Brain microvascular endothelial cell (primary cell): ENCODE measurements at regions not wholly inside any gene's neighbourhood (a gene's known extent, or its start where the extent isn't known, plus 50 kb on each side); places are given as distances from the start of the nearest gene placed in this dataset.
"Not testable (repeated sequence)": the region's sequence is repeated elsewhere in the genome, so short reads cannot be mapped to it uniquely, and the experiment has no call there.

Experiments used
- DNase-seq: peaks from one replicate; pipeline ENCODE4 v3.0.0-alpha.2; 2020
- H3K27ac ChIP-seq: fragments of 250-450 bp; sonication (Bioruptor Pico); 2 replicates; pipeline ENCODE4 v1.5.1; 2020; ENCODE audit warnings: mild to moderate bottlenecking, moderate library complexity
- H3K27me3 ChIP-seq: fragments of 250-450 bp; sonication (Bioruptor Pico); replicated peaks from 2 replicates; pipeline ENCODE4 v1.5.1; 2020; ENCODE audit warnings: mild to moderate bottlenecking
- H3K36me3 ChIP-seq: fragments of 250-450 bp; sonication (Bioruptor Pico); replicated peaks from 2 replicates; pipeline ENCODE4 v1.5.1; 2020; ENCODE audit warnings: mild to moderate bottlenecking
- H3K4me3 ChIP-seq: 2 replicates; pipeline ENCODE4 v1.5.1; 2011; ENCODE audit warnings: low read depth, mild to moderate bottlenecking, control low read depth, low read length, moderate library complexity
- CTCF ChIP-seq: IDR thresholded peaks from 2 replicates; pipeline ENCODE4 v1.5.1; 2011; ENCODE audit warnings: low read depth, mild to moderate bottlenecking, moderate library complexity, low read length, control low read depth, inconsistent platforms; ENCODE audit errors: missing control alignments
- in situ Hi-C: cut with HindIII; loops from 2 replicates; pipeline ENCODE4 v1.10.0; 2017; ENCODE audit warnings: low sequenced_read_pairs, low pct_ligation_motif_present

GRCh38 chr7:12002428-12002827 lies 170.4 kb upstream of the THSD7A start:
- no peaks in the 10 kb centered on the region for H3K36me3 ChIP-seq
- no peak for TF ChIP-seq CTCF
- no peaks in the 10 kb centered on the region for H3K27me3 ChIP-seq
- in situ Hi-C loops, result no loop called here
- no peak overlapping the region for H3K27ac ChIP-seq
- DNase-seq, result no peak
- no peak overlapping the region for H3K4me3 ChIP-seq

GRCh38 chr7:12004581-12004980 lies 172.6 kb upstream of the THSD7A start:
- Histone ChIP-seq H3K4me3 (no peak overlapping the region), H3K27me3 (no peaks in the 10 kb centered on the region), H3K36me3 (no peaks in the 10 kb centered on the region), H3K27ac (no peak overlapping the region)
- TF ChIP-seq CTCF, result no peak
- in situ Hi-C loops, result no loop called here
- no peak for DNase-seq

DNA sequence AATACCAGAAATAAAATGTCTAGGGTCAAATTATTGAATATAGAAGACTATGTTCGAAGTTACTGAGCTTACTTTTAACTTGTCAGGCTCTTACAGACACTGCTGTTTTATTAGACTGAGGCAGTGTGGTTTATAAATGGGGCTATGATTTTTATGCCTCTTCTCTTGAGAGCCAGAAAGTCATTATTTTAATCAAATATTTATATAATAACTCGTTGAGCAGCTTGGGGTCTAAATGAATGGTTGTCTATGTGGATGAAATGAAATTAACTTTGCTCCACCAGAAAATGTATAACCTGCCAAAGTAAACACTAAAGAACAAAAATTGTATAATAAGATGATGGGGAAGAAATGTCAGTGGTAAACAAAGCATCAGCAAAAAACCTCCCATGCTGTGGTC lies 175.6 kb upstream of the THSD7A start:
- in situ Hi-C loops, result no loop called here
- Histone ChIP-seq H3K36me3 (no peaks in the 10 kb centered on the region), H3K27ac (no peak overlapping the region), H3K27me3 (no peaks in the 10 kb centered on the region), H3K4me3 (no peak overlapping the region)
- no peak for DNase-seq
- TF ChIP-seq CTCF, result no peak

DNA sequence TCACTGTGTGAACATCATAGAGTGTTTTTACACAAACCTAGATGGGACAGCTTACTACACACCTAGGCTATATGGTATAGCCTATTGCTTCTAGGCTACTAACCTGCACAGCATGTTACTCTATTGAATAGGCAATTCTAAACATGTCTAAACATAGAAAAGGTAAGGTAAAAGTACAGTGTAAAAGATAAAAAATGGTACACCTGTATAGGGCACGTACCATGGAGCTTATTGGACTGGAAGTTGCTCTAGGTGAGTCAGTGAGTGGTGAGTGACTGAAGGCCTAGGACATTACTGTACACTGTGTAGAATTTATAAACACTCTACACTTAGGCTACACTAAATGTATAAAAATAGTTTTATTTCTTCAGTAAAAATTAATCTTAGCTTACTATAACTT lies 182.0 kb upstream of the THSD7A start:
- Histone ChIP-seq H3K4me3 (no peak overlapping the region), H3K27me3 (no peaks in the 10 kb centered on the region), H3K27ac (no peak overlapping the region), H3K36me3 (no peaks in the 10 kb centered on the region)
- in situ Hi-C loops, result no loop called here
- no peak for TF ChIP-seq CTCF
- DNase-seq, result no peak

DNA sequence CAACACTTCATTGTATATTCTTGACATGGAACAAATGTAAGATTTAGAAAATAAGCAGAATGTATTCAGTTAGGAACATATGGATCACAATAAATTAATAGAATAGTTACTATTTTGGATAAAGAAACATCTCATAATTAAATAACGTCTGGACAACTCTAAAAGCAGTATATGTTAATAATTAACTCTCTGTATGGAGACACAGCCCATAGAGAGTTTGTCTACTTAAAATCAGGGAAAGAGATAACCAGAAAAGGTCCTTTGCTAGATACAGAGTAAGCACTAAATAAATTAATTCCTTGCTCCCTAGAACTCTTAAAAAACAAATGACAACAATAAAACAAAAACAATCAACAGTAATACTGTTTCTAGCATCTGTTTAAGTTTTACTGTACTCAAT lies 184.4 kb upstream of the THSD7A start:
- no peak overlapping the region for H3K27ac ChIP-seq
- no peak for DNase-seq
- TF ChIP-seq CTCF, result no peak
- H3K4me3 ChIP-seq, result no peak overlapping the region
- in situ Hi-C loops, result no loop called here
- H3K27me3 ChIP-seq, result no peaks in the 10 kb centered on the region
- no peaks in the 10 kb centered on the region for H3K36me3 ChIP-seq

DNA sequence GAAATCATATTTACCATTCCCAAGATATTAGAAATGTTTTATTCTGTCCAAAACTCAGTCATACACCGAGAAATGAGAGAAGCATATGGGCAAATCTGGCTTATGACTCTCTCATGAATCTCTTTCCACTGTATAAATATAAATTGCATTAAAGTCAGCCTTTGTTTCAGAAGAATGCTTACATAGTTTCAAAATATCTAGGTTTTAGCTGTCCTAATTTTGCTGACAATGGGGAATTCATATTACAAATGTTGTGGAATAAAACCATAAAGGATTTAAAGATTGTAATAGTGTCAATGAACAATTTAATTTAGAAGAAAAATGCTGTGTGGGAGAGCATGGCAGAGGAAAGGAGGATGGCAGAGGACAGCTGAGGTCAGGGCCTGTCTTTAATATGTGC lies 185.0 kb upstream of the THSD7A start:
- TF ChIP-seq CTCF, result no peak
- Histone ChIP-seq H3K27me3 (no peaks in the 10 kb centered on the region), H3K36me3 (no peaks in the 10 kb centered on the region), H3K27ac (no peak overlapping the region), H3K4me3 (no peak overlapping the region)
- in situ Hi-C loops, result no loop called here
- DNase-seq, result no peak

GRCh38 chr7:12022011-12022410 lies 189.1 kb upstream of the TMEM106B start:
- in situ Hi-C loops, H3K36me3 ChIP-seq, DNase-seq, H3K27me3 ChIP-seq, H3K4me3 ChIP-seq, H3K27ac ChIP-seq: not testable (repeated sequence)
